IPS-NIHi7 (cell line): ENCODE measurements at regions not wholly inside any gene's neighbourhood (a gene's known extent, or its start where the extent isn't known, plus 50 kb on each side); places are given as distances from the start of the nearest gene placed in this dataset.
A peak's percentile ranks its signal among the peaks of the same experiment; 100 is the strongest.
"Not testable (repeated sequence)": the region's sequence is repeated elsewhere in the genome, so short reads cannot be mapped to it uniquely, and the experiment has no call there.

ENCODE experiments used
- DNase-seq: peaks from one replicate; pipeline ENCODE4 v3.0.0; 2012; ENCODE audit warnings: mixed read lengths; ENCODE audit errors: extremely low spot score

GRCh38 chr1:191346381-191346780 is 811.9 kb upstream of the RGS18 start:
- DNase-seq: no peak

GRCh38 chr1:191348328-191348727 is 809.9 kb upstream of the RGS18 start:
- no peak for DNase-seq

- no peak for DNase-seq
Measured at GRCh38 chr1:191350938-191351337, 807.3 kb upstream of the RGS18 start.

GRCh38 chr1:191358724-191359123 is 799.5 kb upstream of the RGS18 start:
- DNase-seq: no peak

- no peak for DNase-seq
Measured at GRCh38 chr1:191366686-191367085, 791.6 kb upstream of the RGS18 start.

- DNase-seq: no peak
Measured at GRCh38 chr1:191368891-191369654, 789.2 kb upstream of the RGS18 start.

- DNase-seq: no peak
Measured at GRCh38 chr1:191371626-191372025, 786.6 kb upstream of the RGS18 start.

- DNase-seq: no peak
Measured at GRCh38 chr1:191388283-191388682, 770.0 kb upstream of the RGS18 start.

- no peak for DNase-seq
Measured at GRCh38 chr1:191396622-191397021, 761.6 kb upstream of the RGS18 start.

GRCh38 chr1:191398551-191398950 is 759.7 kb upstream of the RGS18 start:
- DNase-seq: no peak

- no peak for DNase-seq
Measured at GRCh38 chr1:191405417-191405816, 752.8 kb upstream of the RGS18 start.

GRCh38 chr1:191414981-191415640 is 743.2 kb upstream of the RGS18 start:
- DNase-seq: no peak

GRCh38 chr1:191419842-191420241 is 738.4 kb upstream of the RGS18 start:
- DNase-seq: no peak

GRCh38 chr1:191427593-191427992 is 730.7 kb upstream of the RGS18 start:
- DNase-seq: no peak

GRCh38 chr1:191432817-191433216 is 725.4 kb upstream of the RGS18 start:
- peak; percentile 10 for DNase-seq

- no peak for DNase-seq
Measured at GRCh38 chr1:191438979-191439378, 719.3 kb upstream of the RGS18 start.

GRCh38 chr1:191448279-191448678 is 710.0 kb upstream of the RGS18 start:
- DNase-seq: not testable (repeated sequence)

GRCh38 chr1:191452586-191452985 is 705.7 kb upstream of the RGS18 start:
- DNase-seq: no peak

GRCh38 chr1:191453487-191453886 is 704.8 kb upstream of the RGS18 start:
- DNase-seq: no peak

- DNase-seq: no peak
Measured at GRCh38 chr1:191457889-191458288, 700.4 kb upstream of the RGS18 start.

- DNase-seq: no peak
Measured at GRCh38 chr1:191460234-191460633, 698.0 kb upstream of the RGS18 start.

- no peak for DNase-seq
Measured at GRCh38 chr1:191483988-191484387, 674.3 kb upstream of the RGS18 start.

GRCh38 chr1:191490303-191490702 is 668.0 kb upstream of the RGS18 start:
- no peak for DNase-seq
